Stomach (tissue), 8 donors: ENCODE measurements at regions not wholly inside any gene's neighbourhood (a gene's known extent, or its start where the extent isn't known, plus 50 kb on each side); places are given as distances from the start of the nearest gene placed in this dataset.

Source experiments
- DNase-seq, 2 donors: peaks; one replicate each; pipeline versions ENCODE4 v3.0.0 to v3.0.0-alpha.2; 2013 to 2019
- H3K27ac ChIP-seq, 5 donors: fragments of 200-600 bp in 4 of 5; sonication (generic) in 4 of 5; one replicate each; pipeline ENCODE4 v1.5.1; 2013 to 2019; ENCODE audit warnings: mild to moderate bottlenecking in 1 of 5, moderate library complexity in 1 of 5
- H3K27me3 ChIP-seq, 3 donors: fragments of 200-600 bp; sonication (generic); one replicate each; pipeline ENCODE4 v1.5.1; 2017 to 2019; ENCODE audit warnings: mixed run types in 1 of 3
- H3K36me3 ChIP-seq, 4 donors: fragments of 200-600 bp; sonication (generic); 1 replicate in 3 of 4; 2 replicates in 1 of 4; pipeline ENCODE4 v1.5.1; 2016 to 2019
- H3K4me1 ChIP-seq, 4 donors: fragments of 200-600 bp; sonication (generic); one replicate each; pipeline ENCODE4 v1.5.1; 2016 to 2019
- H3K4me3 ChIP-seq, 4 donors: fragments of 200-600 bp; sonication (generic) in 3 of 4; one replicate each; pipeline ENCODE4 v1.5.1; 2016 to 2019; ENCODE audit warnings: mild to moderate bottlenecking in 1 of 4
- H3K9me3 ChIP-seq, 4 donors: fragments of 200-600 bp; sonication (generic); one replicate each; pipeline ENCODE4 v1.5.1; 2016 to 2019
- EP300 ChIP-seq: sonication (generic); formaldehyde crosslinking; IDR thresholded peaks from one replicate; pipeline ENCODE4 v1.6.1; 2017; ENCODE audit warnings: antibody characterized with exemption
- POLR2A ChIP-seq, 4 donors: fragments of 450-650 bp; IDR thresholded peaks; one replicate each; pipeline ENCODE4 v1.6.1; 2016; ENCODE audit warnings: antibody characterized with exemption in 4 of 4, control low read depth in 2 of 4, mild to moderate bottlenecking in 1 of 4, moderate library complexity in 1 of 4
- POLR2AphosphoS5 ChIP-seq, 3 donors: sonication (generic); formaldehyde crosslinking; IDR thresholded peaks; one replicate each; pipeline ENCODE4 v1.6.1; 2016; ENCODE audit warnings: antibody characterized with exemption in 3 of 3
- WGBS, 5 donors: extraction: QIAGEN DNeasy Blood & Tissue Kit in 3 of 5; methylation state at CpG; one replicate each; pipeline versions ENCODE4 v1.1.5 to v1.1.7; 2013 to 2018; 5-methylcytosine and 5-hydroxymethylcytosine counted together
- intact Hi-C: fragments of 100-400 bp; cut with DNase I; formaldehyde crosslinking; loops from one replicate; pipeline ENCODE4 v1.15.1; 2023; ENCODE audit warnings: low total_unique reads
- TF ChIP-seq, protein P1 (sequence below), 7 experiments: fragments of 450-650 bp in 4 of 7; fragments of 200-600 bp in 3 of 7; sonication (generic) in 3 of 7; IDR thresholded peaks; one replicate each; pipeline ENCODE4 v1.5.1; 2016 to 2019; ENCODE audit warnings: antibody characterized with exemption in 7 of 7, control low read depth in 2 of 7, mild to moderate bottlenecking in 1 of 7
- donor health status: healthy with polysubstance abuse.
- donor health status: Bipolar disorder and iron deficiency.
- donor health status: healthy.

DNA sequence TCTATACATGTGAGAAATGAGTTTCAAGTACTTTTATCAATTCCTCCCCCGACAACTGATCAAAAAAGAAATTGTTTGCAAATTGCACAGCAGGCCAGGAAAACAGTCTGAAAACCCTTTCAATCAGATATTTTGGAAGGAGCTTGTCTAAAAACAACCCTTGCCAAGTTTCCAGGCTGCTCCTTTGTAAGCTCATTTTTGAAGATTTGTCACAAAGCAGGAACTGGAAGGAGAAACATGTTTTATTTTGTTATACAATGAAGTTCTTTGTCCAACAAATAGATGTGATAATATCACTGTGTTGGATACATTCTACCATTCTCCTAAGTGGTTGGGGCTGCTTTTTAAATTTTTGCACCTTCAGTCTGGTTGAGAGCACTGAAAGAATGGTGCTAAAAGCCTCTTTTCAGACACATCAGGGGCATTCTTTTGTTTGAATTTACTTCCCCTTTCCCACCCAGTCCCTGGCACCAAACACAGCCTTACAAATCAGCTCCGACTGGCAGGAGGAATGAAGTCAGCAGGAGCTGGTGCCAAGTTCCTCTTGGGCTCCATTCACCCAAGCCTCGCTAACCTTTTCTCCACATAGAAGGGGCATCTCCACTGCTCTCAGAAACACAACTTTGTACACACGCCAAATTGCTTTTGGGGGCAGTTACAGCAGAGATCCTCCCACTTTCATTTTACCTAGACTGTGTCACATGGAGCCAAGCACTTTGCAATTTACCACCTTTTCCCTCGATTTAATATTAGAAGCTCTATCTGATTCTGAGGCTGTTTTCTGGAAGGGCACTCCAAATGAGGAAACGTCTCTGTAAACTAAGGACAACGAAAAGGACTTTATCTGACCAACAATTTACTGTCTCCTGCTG, 88.0 kb downstream of the C1D start:
- no peaks in the 10 kb centered on the region for H3K27me3 ChIP-seq
- intact Hi-C loops, result no loop called here
- no peaks in the 10 kb centered on the region for H3K9me3 ChIP-seq
- H3K27ac ChIP-seq, result peak overlapping the region in 4 of 5 donors; percentile 13 to 74 (median 57)
- no peak for TF ChIP-seq EP300
- no peak for TF ChIP-seq POLR2A (IDR thresholded peaks at IDR 0.05)
- TF ChIP-seq POLR2AphosphoS5 (IDR thresholded peaks at IDR 0.05), result no peak
- TF ChIP-seq, protein P1, sequence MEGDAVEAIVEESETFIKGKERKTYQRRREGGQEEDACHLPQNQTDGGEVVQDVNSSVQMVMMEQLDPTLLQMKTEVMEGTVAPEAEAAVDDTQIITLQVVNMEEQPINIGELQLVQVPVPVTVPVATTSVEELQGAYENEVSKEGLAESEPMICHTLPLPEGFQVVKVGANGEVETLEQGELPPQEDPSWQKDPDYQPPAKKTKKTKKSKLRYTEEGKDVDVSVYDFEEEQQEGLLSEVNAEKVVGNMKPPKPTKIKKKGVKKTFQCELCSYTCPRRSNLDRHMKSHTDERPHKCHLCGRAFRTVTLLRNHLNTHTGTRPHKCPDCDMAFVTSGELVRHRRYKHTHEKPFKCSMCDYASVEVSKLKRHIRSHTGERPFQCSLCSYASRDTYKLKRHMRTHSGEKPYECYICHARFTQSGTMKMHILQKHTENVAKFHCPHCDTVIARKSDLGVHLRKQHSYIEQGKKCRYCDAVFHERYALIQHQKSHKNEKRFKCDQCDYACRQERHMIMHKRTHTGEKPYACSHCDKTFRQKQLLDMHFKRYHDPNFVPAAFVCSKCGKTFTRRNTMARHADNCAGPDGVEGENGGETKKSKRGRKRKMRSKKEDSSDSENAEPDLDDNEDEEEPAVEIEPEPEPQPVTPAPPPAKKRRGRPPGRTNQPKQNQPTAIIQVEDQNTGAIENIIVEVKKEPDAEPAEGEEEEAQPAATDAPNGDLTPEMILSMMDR (IDR thresholded peaks at IDR 0.05), result no peak
- no peaks in the 10 kb centered on the region for H3K36me3 ChIP-seq
- H3K4me1 ChIP-seq, result peaks cover 0 to 12% (median 6%) of the 10 kb centered on the region in 4 donors
- DNase-seq, result peak; percentile 64 to 70
- 13 to 18% (median 17%) methylated on average over 7 of the region's 7 CpGs for WGBS, 5 donors
- no peak overlapping the region for H3K4me3 ChIP-seq

GRCh38 chr2:67977464-67977863, 85.3 kb downstream of the C1D start:
- Histone ChIP-seq H3K4me1 (peaks cover 0 to 12% (median 6%) of the 10 kb centered on the region in 4 donors), H3K27me3 (no peaks in the 10 kb centered on the region), H3K27ac (no peak overlapping the region), H3K4me3 (no peak overlapping the region), H3K9me3 (peaks cover 0 to 12% (median 5%) of the 10 kb centered on the region in 4 donors), H3K36me3 (no peaks in the 10 kb centered on the region)
- TF ChIP-seq, protein P1 (IDR thresholded peaks at IDR 0.05), result no peak
- TF ChIP-seq EP300 (no peak), POLR2AphosphoS5 (IDR thresholded peaks at IDR 0.05) (no peak)
- WGBS, 5 donors, result 88 to 100% (median 95%) methylated on average over 1 of the region's 1 CpG
- intact Hi-C loops, result no loop called here
- DNase-seq, result no peak

- DNase-seq, result no peak
- Histone ChIP-seq H3K27me3 (no peaks in the 10 kb centered on the region), H3K4me1 (no peaks in the 10 kb centered on the region), H3K36me3 (no peaks in the 10 kb centered on the region), H3K9me3 (peaks cover 0 to 12% (median 5%) of the 10 kb centered on the region in 4 donors), H3K27ac (no peak overlapping the region), H3K4me3 (no peak overlapping the region)
- intact Hi-C loops, result no loop called here
- TF ChIP-seq EP300 (no peak), POLR2AphosphoS5 (IDR thresholded peaks at IDR 0.05) (no peak), POLR2A (IDR thresholded peaks at IDR 0.05) (no peak)
- TF ChIP-seq, protein P1 (IDR thresholded peaks at IDR 0.05), result no peak
Observed at GRCh38 chr2:67982956-67983355, 79.8 kb downstream of the C1D start.

DNA sequence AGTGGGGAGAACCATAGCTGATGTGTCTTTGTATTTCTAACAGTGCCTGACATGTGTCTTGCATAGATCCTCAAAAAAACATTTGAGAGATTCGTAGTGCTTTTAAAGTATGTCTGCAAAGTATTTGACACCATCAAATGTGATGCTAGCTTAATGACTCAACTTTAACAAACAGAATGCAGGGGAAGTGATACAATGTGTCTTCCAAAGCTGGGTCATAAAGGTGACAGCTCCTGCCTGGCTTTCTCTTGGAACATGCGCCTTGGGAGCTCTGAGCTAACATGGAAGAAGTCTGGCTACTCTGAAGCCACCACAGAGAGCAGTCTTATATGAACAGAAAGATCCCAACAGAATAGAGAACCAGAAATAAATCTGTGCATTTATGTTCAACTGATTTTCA, 78.2 kb downstream of the C1D start:
- WGBS, 5 donors, result 84 to 97% (median 89%) methylated on average over 2 of the region's 2 CpGs

More for the DNA sequence above, 78.2 kb downstream of the C1D start:
- H3K36me3 ChIP-seq, result no peaks in the 10 kb centered on the region
- H3K27ac ChIP-seq, result no peak overlapping the region
- no peak for TF ChIP-seq POLR2AphosphoS5 (IDR thresholded peaks at IDR 0.05)
- TF ChIP-seq EP300, result no peak
- TF ChIP-seq POLR2A (IDR thresholded peaks at IDR 0.05), result no peak
- TF ChIP-seq, protein P1 (IDR thresholded peaks at IDR 0.05), result no peak
- no peak overlapping the region for H3K4me3 ChIP-seq
- intact Hi-C loops, result no loop called here
- no peaks in the 10 kb centered on the region for H3K27me3 ChIP-seq
- no peak for DNase-seq
- peaks cover 0 to 12% (median 5%) of the 10 kb centered on the region in 4 donors for H3K9me3 ChIP-seq
- no peaks in the 10 kb centered on the region for H3K4me1 ChIP-seq
